Inflammatory macrophage (primary cell): ENCODE measurements at regions not wholly inside any gene's neighbourhood (a gene's known extent, or its start where the extent isn't known, plus 50 kb on each side); places are given as distances from the start of the nearest gene placed in this dataset.
A peak's percentile ranks its signal among the peaks of the same experiment; 100 is the strongest.
"Not testable (repeated sequence)": the region's sequence is repeated elsewhere in the genome, so short reads cannot be mapped to it uniquely, and the experiment has no call there.

Source experiments
- DNase-seq, 2 donors: peaks; one replicate each; pipeline ENCODE4 v3.0.0-alpha.2; 2020 to 2022

GRCh38 chr6:51261691-51262090, 443.0 kb downstream of the TFAP2B start:
- no peak for DNase-seq

- DNase-seq = peak; percentile 77 to 78
Measured at GRCh38 chr6:51265426-51265825, 446.8 kb downstream of the TFAP2B start.

- DNase-seq = no peak
Measured at GRCh38 chr6:51266604-51267003, 447.9 kb downstream of the TFAP2B start.

GRCh38 chr6:51268666-51269065, 450.0 kb downstream of the TFAP2B start:
- no peak for DNase-seq

GRCh38 chr6:51269876-51270275, 451.2 kb downstream of the TFAP2B start:
- no peak for DNase-seq

GRCh38 chr6:51271615-51272014, 452.9 kb downstream of the TFAP2B start:
- DNase-seq = no peak

GRCh38 chr6:51273228-51273961, 454.7 kb downstream of the TFAP2B start:
- peak; percentile 64 to 83 for DNase-seq

- peak in 1 of 2 donors; percentile 10 for DNase-seq
Measured at GRCh38 chr6:51277474-51277873, 458.8 kb downstream of the TFAP2B start.

GRCh38 chr6:51282026-51282425, 463.4 kb downstream of the TFAP2B start:
- DNase-seq = no peak

- DNase-seq = peak; percentile 22 to 63
Measured at GRCh38 chr6:51283723-51284355, 465.2 kb downstream of the TFAP2B start.

- DNase-seq = no peak
Measured at GRCh38 chr6:51285876-51286275, 467.2 kb downstream of the TFAP2B start.

GRCh38 chr6:51289041-51289440, 470.4 kb downstream of the TFAP2B start:
- DNase-seq = no peak

GRCh38 chr6:51292659-51293058, 474.0 kb downstream of the TFAP2B start:
- no peak for DNase-seq

- peak in 1 of 2 donors; percentile 5 for DNase-seq
Measured at GRCh38 chr6:51299621-51300380, 481.1 kb downstream of the TFAP2B start.

- DNase-seq = no peak
Measured at GRCh38 chr6:51300510-51300909, 481.8 kb downstream of the TFAP2B start.

GRCh38 chr6:51301962-51302361, 483.3 kb downstream of the TFAP2B start:
- DNase-seq = peak; percentile 86 to 88

- DNase-seq = peak in 1 of 2 donors; percentile 85
Measured at GRCh38 chr6:51302431-51302830, 483.8 kb downstream of the TFAP2B start.

GRCh38 chr6:51303338-51303737, 484.7 kb downstream of the TFAP2B start:
- peak; percentile 38 to 86 for DNase-seq

GRCh38 chr6:51314965-51315364, 496.3 kb downstream of the TFAP2B start:
- DNase-seq = no peak

- no peak for DNase-seq
Measured at GRCh38 chr6:51318674-51319073, 500.0 kb downstream of the TFAP2B start.

GRCh38 chr6:51321477-51321876, 502.8 kb downstream of the TFAP2B start:
- DNase-seq = not testable (repeated sequence)

GRCh38 chr6:51322505-51322904, 503.8 kb downstream of the TFAP2B start:
- no peak for DNase-seq

- no peak for DNase-seq
Measured at GRCh38 chr6:51323056-51323455, 504.4 kb downstream of the TFAP2B start.

GRCh38 chr6:51330971-51331370, 512.3 kb downstream of the TFAP2B start:
- DNase-seq = no peak
